8988T (cell line): ENCODE measurements at regions not wholly inside any gene's neighbourhood (a gene's known extent, or its start where the extent isn't known, plus 50 kb on each side); places are given as distances from the start of the nearest gene placed in this dataset.
"Not testable (repeated sequence)": the region's sequence is repeated elsewhere in the genome, so short reads cannot be mapped to it uniquely, and the experiment has no call there.

Experiments
- DNase-seq: peaks from one replicate; pipeline ENCODE4 v3.0.0; 2011

GRCh38 chr17:33950061-33950460 is 305.0 kb upstream of the CCL2 start:
- DNase-seq = no peak

GRCh38 chr17:33952425-33952824 is 302.7 kb upstream of the CCL2 start:
- DNase-seq = no peak

- DNase-seq = no peak
These were observed 300.5 kb upstream of the CCL2 start for GRCh38 chr17:33954597-33954996.

- no peak for DNase-seq
These were observed 299.6 kb upstream of the CCL2 start for GRCh38 chr17:33955461-33955860.

GRCh38 chr17:33959098-33959497 is 296.0 kb upstream of the CCL2 start:
- not testable (repeated sequence) for DNase-seq

GRCh38 chr17:33962857-33963655 is 292.0 kb upstream of the CCL2 start:
- no peak for DNase-seq

- DNase-seq = no peak
These were observed 290.6 kb upstream of the CCL2 start for GRCh38 chr17:33964344-33964979.

GRCh38 chr17:33966410-33967059 is 288.6 kb upstream of the CCL2 start:
- no peak for DNase-seq

GRCh38 chr17:33967608-33968349 is 287.3 kb upstream of the CCL2 start:
- DNase-seq = no peak

GRCh38 chr17:33968350-33969044 is 286.6 kb upstream of the CCL2 start:
- no peak for DNase-seq

- no peak for DNase-seq
These were observed 284.8 kb upstream of the CCL2 start for GRCh38 chr17:33970279-33970678.

- DNase-seq = no peak
These were observed 282.3 kb upstream of the CCL2 start for GRCh38 chr17:33972763-33973162.

GRCh38 chr17:33973491-33973890 is 281.6 kb upstream of the CCL2 start:
- DNase-seq = no peak

GRCh38 chr17:33974276-33974675 is 280.8 kb upstream of the CCL2 start:
- no peak for DNase-seq

- DNase-seq = no peak
These were observed 278.3 kb upstream of the CCL2 start for GRCh38 chr17:33976831-33977230.

- DNase-seq = no peak
These were observed 277.2 kb upstream of the CCL2 start for GRCh38 chr17:33977729-33978514.

- DNase-seq = no peak
These were observed 276.2 kb upstream of the CCL2 start for GRCh38 chr17:33978889-33979288.

GRCh38 chr17:33980193-33980592 is 274.9 kb upstream of the CCL2 start:
- DNase-seq = no peak

- DNase-seq = no peak
These were observed 273.1 kb upstream of the CCL2 start for GRCh38 chr17:33981711-33982601.

GRCh38 chr17:33982909-33983308 is 272.2 kb upstream of the CCL2 start:
- no peak for DNase-seq
